ENCODE measurements at regions not wholly inside any gene's neighbourhood (a gene's known extent, or its start where the extent isn't known, plus 50 kb on each side); places are given as distances from the start of the nearest gene placed in this dataset.

- H3K27me3 Mint-ChIP-seq (ENCODE audit: unreplicated experiment) = peaks cover 1% of the 10 kb centered on the region
- H3K27ac Mint-ChIP-seq (ENCODE audit: unreplicated experiment) = no peak overlapping the region
- H3K4me1 Mint-ChIP-seq (ENCODE audit: unreplicated experiment) = peaks cover 7% of the 10 kb centered on the region
- H3K4me3 Mint-ChIP-seq (ENCODE audit: unreplicated experiment) = no peak overlapping the region
- no peak for TF ChIP-seq CTCF (IDR thresholded peaks at IDR 0.05; ENCODE audit: unreplicated experiment)
- no peaks in the 10 kb centered on the region for H3K36me3 Mint-ChIP-seq (ENCODE audit: low read depth, unreplicated experiment)
- no peaks in the 10 kb centered on the region for H3K9me3 Mint-ChIP-seq (ENCODE audit: unreplicated experiment)
- no peak for DNase-seq (ENCODE audit: low spot score)
These were observed 321.5 kb downstream of the LRFN2 start for GRCh38 chr6:40265615-40266014.

GRCh38 chr6:40263970-40264369, 323.2 kb downstream of the LRFN2 start:
- H3K4me3 Mint-ChIP-seq (ENCODE audit: unreplicated experiment) = no peak overlapping the region
- peaks cover 1% of the 10 kb centered on the region for H3K27me3 Mint-ChIP-seq (ENCODE audit: unreplicated experiment)
- TF ChIP-seq CTCF (IDR thresholded peaks at IDR 0.05; ENCODE audit: unreplicated experiment) = no peak
- no peaks in the 10 kb centered on the region for H3K36me3 Mint-ChIP-seq (ENCODE audit: low read depth, unreplicated experiment)
- no peaks in the 10 kb centered on the region for H3K9me3 Mint-ChIP-seq (ENCODE audit: unreplicated experiment)
- DNase-seq (ENCODE audit: low spot score) = no peak
- H3K4me1 Mint-ChIP-seq (ENCODE audit: unreplicated experiment) = peaks cover 7% of the 10 kb centered on the region
- no peak overlapping the region for H3K27ac Mint-ChIP-seq (ENCODE audit: unreplicated experiment)

- TF ChIP-seq CTCF (IDR thresholded peaks at IDR 0.05; ENCODE audit: unreplicated experiment) = no peak
- DNase-seq (ENCODE audit: low spot score) = no peak
- Mint-ChIP-seq H3K9me3 (ENCODE audit: unreplicated experiment) (no peaks in the 10 kb centered on the region), H3K27ac (ENCODE audit: unreplicated experiment) (no peak overlapping the region), H3K36me3 (ENCODE audit: low read depth, unreplicated experiment) (no peaks in the 10 kb centered on the region), H3K27me3 (ENCODE audit: unreplicated experiment) (peaks cover 1% of the 10 kb centered on the region), H3K4me1 (ENCODE audit: unreplicated experiment) (no peaks in the 10 kb centered on the region), H3K4me3 (ENCODE audit: unreplicated experiment) (no peak overlapping the region)
These were observed 324.8 kb downstream of the LRFN2 start for GRCh38 chr6:40262363-40262762.

GRCh38 chr6:40258531-40258930, 324.3 kb upstream of the MOCS1 start:
- H3K27me3 Mint-ChIP-seq (ENCODE audit: unreplicated experiment) = peaks cover 1% of the 10 kb centered on the region
- no peak for TF ChIP-seq CTCF (IDR thresholded peaks at IDR 0.05; ENCODE audit: unreplicated experiment)
- H3K4me1 Mint-ChIP-seq (ENCODE audit: unreplicated experiment) = no peaks in the 10 kb centered on the region
- no peak overlapping the region for H3K27ac Mint-ChIP-seq (ENCODE audit: unreplicated experiment)
- no peaks in the 10 kb centered on the region for H3K36me3 Mint-ChIP-seq (ENCODE audit: low read depth, unreplicated experiment)
- H3K4me3 Mint-ChIP-seq (ENCODE audit: unreplicated experiment) = no peak overlapping the region
- DNase-seq (ENCODE audit: low spot score) = no peak
- no peaks in the 10 kb centered on the region for H3K9me3 Mint-ChIP-seq (ENCODE audit: unreplicated experiment)

GRCh38 chr6:40256831-40257230, 322.6 kb upstream of the MOCS1 start:
- H3K36me3 Mint-ChIP-seq (ENCODE audit: low read depth, unreplicated experiment) = no peaks in the 10 kb centered on the region
- no peak overlapping the region for H3K4me3 Mint-ChIP-seq (ENCODE audit: unreplicated experiment)
- no peak overlapping the region for H3K27ac Mint-ChIP-seq (ENCODE audit: unreplicated experiment)

More at GRCh38 chr6:40256831-40257230, 322.6 kb upstream of the MOCS1 start:
- no peaks in the 10 kb centered on the region for H3K27me3 Mint-ChIP-seq (ENCODE audit: unreplicated experiment)
- H3K4me1 Mint-ChIP-seq (ENCODE audit: unreplicated experiment) = no peaks in the 10 kb centered on the region
- no peak for TF ChIP-seq CTCF (IDR thresholded peaks at IDR 0.05; ENCODE audit: unreplicated experiment)
- no peaks in the 10 kb centered on the region for H3K9me3 Mint-ChIP-seq (ENCODE audit: unreplicated experiment)
- no peak for DNase-seq (ENCODE audit: low spot score)
